H1 (cell line): ENCODE measurements at regions not wholly inside any gene's neighbourhood (a gene's known extent, or its start where the extent isn't known, plus 50 kb on each side); places are given as distances from the start of the nearest gene placed in this dataset.

Experiments
- CTCF ChIA-PET: fragments of 300-600 bp; sonication (Branson Sonifier 250); formaldehyde crosslinking; loops from one replicate; lab custom pipeline; 2021; ENCODE audit not compliant: partially characterized antibody; lab: Charles Lee
- POLR2A ChIA-PET: fragments of 300-600 bp; sonication (Branson Sonifier 250); formaldehyde crosslinking; loops from one replicate; lab custom pipeline; 2021; ENCODE audit warnings: inconsistent platforms; ENCODE audit not compliant: partially characterized antibody; lab: Charles Lee
- DNase-seq, 2 experiments: peaks; one replicate each; pipeline versions ENCODE4 v3.0.0 to v3.0.0-alpha.2; 2010 to 2022; ENCODE audit warnings: low spot score in 2 of 2, low read depth in 1 of 2, mixed read lengths in 1 of 2
- FAIRE-seq: peaks from 2 replicates; lab custom pipeline; 2011; peaks lifted over from hg19 to GRCh38; lab: Jason Lieb, UNC
- H2AFZ ChIP-seq: 2 replicates; pipeline ENCODE4 v1.8.1; 2012; ENCODE audit warnings: low read length, inconsistent platforms
- H2AK5ac ChIP-seq: 2 replicates; pipeline ENCODE4 v1.6.1; 2013; ENCODE audit warnings: low read depth, low read length
- H2BK120ac ChIP-seq: replicated peaks from 2 replicates; pipeline ENCODE3; 2013; ENCODE audit warnings: low read depth, low read length, inconsistent platforms
- H2BK12ac ChIP-seq: 2 replicates; pipeline ENCODE4 v1.6.1; 2013; ENCODE audit warnings: low read depth, low read length
- H2BK15ac ChIP-seq: 2 replicates; pipeline ENCODE4 v1.6.1; 2013; ENCODE audit warnings: low read length
- H2BK20ac ChIP-seq: 2 replicates; pipeline ENCODE4 v1.6.1; 2013; ENCODE audit warnings: low read length
- H2BK5ac ChIP-seq: 2 replicates; pipeline ENCODE4 v1.6.1; 2013; ENCODE audit warnings: low read depth, low read length
- H3K14ac ChIP-seq: 2 replicates; pipeline ENCODE4 v1.6.1; 2013; ENCODE audit warnings: inconsistent platforms; ENCODE audit not compliant: insufficient read length
- H3K18ac ChIP-seq: 2 replicates; pipeline ENCODE4 v1.6.1; 2013; ENCODE audit warnings: low read length; ENCODE audit errors: extremely low read depth
- H3K23ac ChIP-seq: 2 replicates; pipeline ENCODE4 v1.6.1; 2013; ENCODE audit warnings: inconsistent platforms; ENCODE audit not compliant: insufficient read length
- H3K23me2 ChIP-seq: 2 replicates; pipeline ENCODE4 v1.6.1; 2013; ENCODE audit warnings: low read depth, low read length
- H3K27ac ChIP-seq: 2 replicates; pipeline ENCODE4 v1.6.1; 2011; ENCODE audit warnings: low read depth, low read length, inconsistent platforms
- H3K27me3 ChIP-seq, 4 experiments: replicated peaks in 1 of 4; 1 replicate in 1 of 4; 2 replicates in 3 of 4; pipeline versions ENCODE4 v1.6.1 to v1.8.1; 2011 to 2013; ENCODE audit warnings: low read length in 3 of 4, mild to moderate bottlenecking in 3 of 4, inconsistent platforms in 2 of 4, mixed read lengths in 2 of 4, moderate library complexity in 1 of 4; ENCODE audit not compliant: control insufficient read depth in 3 of 4, insufficient read depth in 3 of 4; ENCODE audit errors: extremely low read depth in 1 of 4
- H3K36me3 ChIP-seq, 4 experiments: 2 replicates each; pipeline versions ENCODE4 v1.6.1 to v1.8.1; 2011 to 2013; ENCODE audit warnings: mild to moderate bottlenecking in 4 of 4, low read length in 3 of 4, moderate library complexity in 2 of 4, control low read depth in 1 of 4, inconsistent platforms in 1 of 4; ENCODE audit not compliant: insufficient read depth in 4 of 4, control insufficient read depth in 2 of 4
- H3K4ac ChIP-seq: replicated peaks from 2 replicates; pipeline ENCODE3; 2013; ENCODE audit warnings: low read length, low read depth, mixed read lengths, inconsistent platforms; ENCODE audit not compliant: insufficient read length
- H3K4me1 ChIP-seq, 4 experiments: replicated peaks in 1 of 4; 1 replicate in 1 of 4; 2 replicates in 3 of 4; pipeline versions ENCODE4 v1.6.1 to v1.8.1; 2011 to 2013; ENCODE audit warnings: low read length in 3 of 4, inconsistent platforms in 2 of 4, mixed read lengths in 1 of 4; ENCODE audit not compliant: insufficient read depth in 4 of 4, control insufficient read depth in 3 of 4
- H3K4me2 ChIP-seq, 2 experiments: 2 replicates each; pipeline versions ENCODE4 v1.6.1 to v1.8.1; 2011 to 2013; ENCODE audit warnings: low read depth in 2 of 2, low read length in 2 of 2, control low read depth in 1 of 2, inconsistent platforms in 1 of 2, mild to moderate bottlenecking in 1 of 2; ENCODE audit not compliant: insufficient read depth in 1 of 2
- H3K4me3 ChIP-seq, 4 experiments: fragments of 200-600, 300-600 bp in 1 of 4; sonication (generic), shearing (Covaris generic), sonication (Bioruptor Twin) in 1 of 4; 2 replicates each; pipeline versions ENCODE4 v1.5.1 to v1.8.1; 2011 to 2016; ENCODE audit warnings: low read length in 4 of 4, low read depth in 3 of 4, control low read depth in 2 of 4, inconsistent platforms in 2 of 4, mild to moderate bottlenecking in 2 of 4, mixed read lengths in 1 of 4, moderate library complexity in 1 of 4; ENCODE audit not compliant: insufficient read depth in 2 of 4; ENCODE audit errors: extremely low read depth in 1 of 4
- H3K56ac ChIP-seq: replicated peaks from 2 replicates; pipeline ENCODE3; 2013; ENCODE audit warnings: low read depth, mild to moderate bottlenecking, mixed read lengths, low read length, inconsistent platforms; ENCODE audit not compliant: insufficient read length
- H3K79me1 ChIP-seq: 2 replicates; pipeline ENCODE4 v1.6.1; 2013; ENCODE audit warnings: low read depth, low read length, control low read depth
- H3K79me2 ChIP-seq, 2 experiments: 2 replicates each; pipeline versions ENCODE4 v1.6.1 to v1.8.1; 2012 to 2013; ENCODE audit warnings: low read length in 2 of 2, mild to moderate bottlenecking in 2 of 2, inconsistent platforms in 1 of 2; ENCODE audit not compliant: insufficient read depth in 2 of 2, control insufficient read depth in 1 of 2
- H3K9ac ChIP-seq, 4 experiments: replicated peaks in 1 of 4; 1 replicate in 1 of 4; 2 replicates in 3 of 4; pipeline versions ENCODE4 v1.6.1 to v1.8.1; 2011 to 2013; ENCODE audit warnings: low read depth in 3 of 4, low read length in 3 of 4, control low read depth in 2 of 4, mild to moderate bottlenecking in 2 of 4, moderate library complexity in 2 of 4, inconsistent platforms in 1 of 4; ENCODE audit errors: extremely low read depth in 1 of 4
- H3K9me3 ChIP-seq, 2 experiments: 2 replicates each; pipeline versions ENCODE4 v1.6.1 to v1.8.1; 2012 to 2013; ENCODE audit warnings: mild to moderate bottlenecking in 2 of 2, moderate library complexity in 2 of 2, control low read depth in 1 of 2, inconsistent platforms in 1 of 2, low read depth in 1 of 2, low read length in 1 of 2, mixed read lengths in 1 of 2; ENCODE audit not compliant: insufficient read depth in 2 of 2
- H4K20me1 ChIP-seq, 2 experiments: replicated peaks in 1 of 2; 2 replicates each; pipeline versions ENCODE3 to v1.8.1; 2011 to 2013; ENCODE audit warnings: inconsistent platforms in 2 of 2, low read length in 2 of 2, mild to moderate bottlenecking in 1 of 2; ENCODE audit not compliant: insufficient read depth in 2 of 2, control insufficient read depth in 1 of 2
- H4K5ac ChIP-seq: 2 replicates; pipeline ENCODE4 v1.6.1; 2013; ENCODE audit warnings: low read length, low read depth, mixed read lengths, inconsistent platforms; ENCODE audit not compliant: insufficient read length
- H4K8ac ChIP-seq: 2 replicates; pipeline ENCODE4 v1.8.0; 2013; ENCODE audit warnings: mild to moderate bottlenecking, moderate library complexity, low read length, inconsistent platforms; ENCODE audit not compliant: insufficient read depth; ENCODE audit errors: extremely low read depth
- H4K91ac ChIP-seq: replicated peaks from 2 replicates; pipeline ENCODE3; 2013; ENCODE audit warnings: low read length, mixed read lengths, inconsistent platforms; ENCODE audit not compliant: insufficient read length
- ASH2L ChIP-seq: fragments of 200-600, 300-600 bp; sonication (generic); IDR thresholded peaks from one replicate; pipeline ENCODE4 v1.7.1; 2017; ENCODE audit warnings: low read length
- POLR2A ChIP-seq, 2 experiments: IDR thresholded peaks; 1 replicate in 1 of 2; 2 replicates in 1 of 2; pipeline ENCODE4 v1.6.1; 2011; ENCODE audit warnings: low read depth in 2 of 2, low read length in 2 of 2, mild to moderate bottlenecking in 2 of 2; ENCODE audit errors: control extremely low read depth in 1 of 2
- WGBS, 2 experiments: shearing (Covaris generic) in 1 of 2; methylation state at CpG; one replicate each; pipeline versions ENCODE4 v1.1.6 to v1.1.7; 2013 to 2015; ENCODE audit warnings: low lambda C conversion rate in 2 of 2, mixed read lengths in 2 of 2, inconsistent platforms in 1 of 2, low coverage in 1 of 2, missing lambda C conversion rate in 1 of 2; ENCODE audit not compliant: insufficient replicate concordance in 2 of 2, insufficient coverage in 1 of 2, insufficient read length in 1 of 2; ENCODE audit errors: extremely low coverage in 1 of 2, missing lambda C conversion rate in 1 of 2; 5-methylcytosine and 5-hydroxymethylcytosine counted together

DNA sequence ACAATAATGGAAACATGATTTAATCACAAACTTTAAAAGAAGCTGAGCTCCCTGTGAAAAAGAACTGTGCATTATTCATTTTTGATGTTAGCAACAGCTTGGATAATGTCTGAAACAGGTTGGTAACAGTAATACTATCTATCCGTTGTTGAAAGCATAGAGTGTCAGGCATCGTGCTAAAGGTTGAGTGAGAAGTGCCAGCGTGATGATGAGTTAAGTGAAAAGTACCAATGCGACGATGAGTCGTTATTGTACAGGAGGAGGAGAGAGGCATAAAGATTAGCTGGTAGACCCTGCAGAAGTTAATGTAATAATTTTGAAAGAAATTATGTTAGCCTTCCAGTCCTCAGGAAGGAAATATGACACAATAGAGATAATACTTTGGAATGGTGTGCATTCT lies 593.6 kb downstream of the MAT2B start:
- FAIRE-seq = no peak
- H4K5ac ChIP-seq = no peak overlapping the region
- peaks cover 0 to 2% of the 10 kb centered on the region in 2 experiments; a peak in 1 of 4 replicates for H3K9me3 ChIP-seq
- DNase-seq = no peak
- no peak overlapping the region for H4K91ac ChIP-seq
- no peaks in the 10 kb centered on the region for H3K27me3 ChIP-seq
- POLR2A ChIA-PET = no interaction called here
- H3K23me2 ChIP-seq = no peaks in the 10 kb centered on the region
- H3K9ac ChIP-seq = no peak overlapping the region
- H3K4me2 ChIP-seq = no peak overlapping the region
- no peak overlapping the region for H3K18ac ChIP-seq
- no peaks in the 10 kb centered on the region for H4K20me1 ChIP-seq
- WGBS, 2 experiments = 77% methylated on average over 6 of the region's 6 CpGs; no CpG with 5 or more reads in 1 of the 2 experiments
- no peak overlapping the region for H2BK20ac ChIP-seq
- no peaks in the 10 kb centered on the region; a peak in 1 of 8 replicates for H3K36me3 ChIP-seq
- no peak overlapping the region for H3K14ac ChIP-seq
- H3K79me1 ChIP-seq = no peaks in the 10 kb centered on the region
- no peak overlapping the region for H3K4ac ChIP-seq
- H2BK12ac ChIP-seq = no peak overlapping the region
- no peak overlapping the region for H3K4me3 ChIP-seq
- no peak overlapping the region for H4K8ac ChIP-seq
- H2BK15ac ChIP-seq = no peak overlapping the region
- H3K23ac ChIP-seq = no peak overlapping the region
- CTCF ChIA-PET = no interaction called here
- H2BK5ac ChIP-seq = no peak overlapping the region
- TF ChIP-seq ASH2L (no peak), POLR2A (IDR thresholded peaks at IDR 0.05; ENCODE audit: control extremely low read depth in 1 of 2, low read depth in 2 of 2, low read length in 2 of 2) (no peak)
- no peaks in the 10 kb centered on the region for H3K79me2 ChIP-seq
- peaks cover 0 to 2% (median 0%) of the 10 kb centered on the region in 4 experiments; a peak in 1 of 7 replicates for H3K4me1 ChIP-seq
- H3K56ac ChIP-seq = no peak overlapping the region
- no peak overlapping the region for H2AFZ ChIP-seq
- no peak overlapping the region for H2BK120ac ChIP-seq
- H3K27ac ChIP-seq = no peak overlapping the region
- H2AK5ac ChIP-seq = no peak overlapping the region
